ENCODE measurements at regions not wholly inside any gene's neighbourhood (a gene's known extent, or its start where the extent isn't known, plus 50 kb on each side); places are given as distances from the start of the nearest gene placed in this dataset.

DNA sequence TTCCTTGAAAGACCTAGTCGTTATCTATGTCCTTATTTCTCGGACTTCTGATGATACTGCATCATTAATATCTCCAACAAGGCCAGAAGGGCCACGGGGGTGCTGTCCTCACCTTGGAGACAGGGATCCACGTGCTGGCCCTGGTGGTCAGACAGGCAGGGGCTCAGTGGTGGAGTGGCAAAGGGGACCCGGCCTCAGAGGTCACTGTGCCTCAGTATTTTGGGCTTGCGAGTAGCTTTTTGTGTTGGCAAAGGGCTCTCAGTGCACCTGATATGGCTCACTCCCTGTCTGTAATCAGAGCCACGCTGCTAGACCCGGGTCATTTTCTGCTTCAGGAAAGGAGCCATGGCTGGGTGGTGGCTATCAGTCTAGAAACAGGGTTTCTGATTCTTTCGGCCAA is 135.1 kb downstream of the GADD45G start:
- TF ChIP-seq, protein P1, sequence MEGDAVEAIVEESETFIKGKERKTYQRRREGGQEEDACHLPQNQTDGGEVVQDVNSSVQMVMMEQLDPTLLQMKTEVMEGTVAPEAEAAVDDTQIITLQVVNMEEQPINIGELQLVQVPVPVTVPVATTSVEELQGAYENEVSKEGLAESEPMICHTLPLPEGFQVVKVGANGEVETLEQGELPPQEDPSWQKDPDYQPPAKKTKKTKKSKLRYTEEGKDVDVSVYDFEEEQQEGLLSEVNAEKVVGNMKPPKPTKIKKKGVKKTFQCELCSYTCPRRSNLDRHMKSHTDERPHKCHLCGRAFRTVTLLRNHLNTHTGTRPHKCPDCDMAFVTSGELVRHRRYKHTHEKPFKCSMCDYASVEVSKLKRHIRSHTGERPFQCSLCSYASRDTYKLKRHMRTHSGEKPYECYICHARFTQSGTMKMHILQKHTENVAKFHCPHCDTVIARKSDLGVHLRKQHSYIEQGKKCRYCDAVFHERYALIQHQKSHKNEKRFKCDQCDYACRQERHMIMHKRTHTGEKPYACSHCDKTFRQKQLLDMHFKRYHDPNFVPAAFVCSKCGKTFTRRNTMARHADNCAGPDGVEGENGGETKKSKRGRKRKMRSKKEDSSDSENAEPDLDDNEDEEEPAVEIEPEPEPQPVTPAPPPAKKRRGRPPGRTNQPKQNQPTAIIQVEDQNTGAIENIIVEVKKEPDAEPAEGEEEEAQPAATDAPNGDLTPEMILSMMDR (IDR thresholded peaks at IDR 0.05; ENCODE audit: low read length) = no peak
- no peak for TF ChIP-seq EZH2 (optimal IDR thresholded peaks at IDR 0.05; ENCODE audit: low read depth, low read length)
- no peak for TF ChIP-seq EZH2phosphoT487 (IDR thresholded peaks at IDR 0.05; ENCODE audit: low read length)
